ENCODE measurements at regions not wholly inside any gene's neighbourhood (a gene's known extent, or its start where the extent isn't known, plus 50 kb on each side); places are given as distances from the start of the nearest gene placed in this dataset.

DNA sequence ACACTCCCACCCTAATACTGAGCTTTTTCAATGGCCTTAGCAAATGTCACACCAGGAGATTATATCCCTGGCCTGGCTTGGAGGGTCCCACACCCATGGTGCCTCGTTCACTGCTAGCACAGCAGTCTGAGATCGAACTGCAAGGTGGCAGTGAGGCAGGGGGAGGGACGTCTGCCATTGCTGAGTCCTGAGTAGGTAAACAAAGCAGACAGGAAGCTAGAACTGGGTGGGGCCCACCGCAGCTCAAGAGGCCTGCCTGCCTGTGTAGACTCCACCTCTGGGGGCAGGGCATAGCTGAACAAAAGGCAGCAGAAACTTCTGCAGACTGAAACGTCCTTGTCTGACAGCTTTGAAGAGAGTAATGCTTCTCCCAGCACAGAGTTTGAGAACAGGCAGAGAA is 338.9 kb upstream of the MBL2 start:
- TF ChIP-seq EZH2 (IDR thresholded peaks at IDR 0.05; ENCODE audit: borderline replicate concordance, low read length), result no peak
- TF ChIP-seq, protein P1, sequence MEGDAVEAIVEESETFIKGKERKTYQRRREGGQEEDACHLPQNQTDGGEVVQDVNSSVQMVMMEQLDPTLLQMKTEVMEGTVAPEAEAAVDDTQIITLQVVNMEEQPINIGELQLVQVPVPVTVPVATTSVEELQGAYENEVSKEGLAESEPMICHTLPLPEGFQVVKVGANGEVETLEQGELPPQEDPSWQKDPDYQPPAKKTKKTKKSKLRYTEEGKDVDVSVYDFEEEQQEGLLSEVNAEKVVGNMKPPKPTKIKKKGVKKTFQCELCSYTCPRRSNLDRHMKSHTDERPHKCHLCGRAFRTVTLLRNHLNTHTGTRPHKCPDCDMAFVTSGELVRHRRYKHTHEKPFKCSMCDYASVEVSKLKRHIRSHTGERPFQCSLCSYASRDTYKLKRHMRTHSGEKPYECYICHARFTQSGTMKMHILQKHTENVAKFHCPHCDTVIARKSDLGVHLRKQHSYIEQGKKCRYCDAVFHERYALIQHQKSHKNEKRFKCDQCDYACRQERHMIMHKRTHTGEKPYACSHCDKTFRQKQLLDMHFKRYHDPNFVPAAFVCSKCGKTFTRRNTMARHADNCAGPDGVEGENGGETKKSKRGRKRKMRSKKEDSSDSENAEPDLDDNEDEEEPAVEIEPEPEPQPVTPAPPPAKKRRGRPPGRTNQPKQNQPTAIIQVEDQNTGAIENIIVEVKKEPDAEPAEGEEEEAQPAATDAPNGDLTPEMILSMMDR (conservative IDR thresholded peaks at IDR 0.05 in 1 of 2, IDR thresholded peaks at IDR 0.05 in 1 of 2; ENCODE audit: extremely low read depth in 1 of 2, insufficient read depth in 1 of 2, low read depth in 1 of 2, low read length in 2 of 2), result no peak
